GM19035 (cell line): ENCODE measurements at regions not wholly inside any gene's neighbourhood (a gene's known extent, or its start where the extent isn't known, plus 50 kb on each side); places are given as distances from the start of the nearest gene placed in this dataset.

ENCODE experiments used
- ATAC-seq: cut with Tn5 transposase; IDR thresholded peaks from one replicate; pipeline ENCODE4 v1.9.1; 2021; ENCODE audit not compliant: unreplicated experiment

- ATAC-seq = no peak
These were observed 532.5 kb downstream of the KLF12 start for GRCh38 chr13:73601708-73602107.

- no peak for ATAC-seq
These were observed 534.7 kb downstream of the KLF12 start for GRCh38 chr13:73599232-73600128.

GRCh38 chr13:73598020-73598712 is 536.0 kb downstream of the KLF12 start:
- ATAC-seq = no peak

- ATAC-seq = no peak
These were observed 537.6 kb downstream of the KLF5 start for GRCh38 chr13:73596382-73596781.

- no peak for ATAC-seq
These were observed 534.5 kb downstream of the KLF5 start for GRCh38 chr13:73593199-73593765.

- no peak for ATAC-seq
These were observed 533.1 kb downstream of the KLF5 start for GRCh38 chr13:73591861-73592260.

GRCh38 chr13:73590795-73591194 is 532.0 kb downstream of the KLF5 start:
- no peak for ATAC-seq

GRCh38 chr13:73585236-73585635 is 526.4 kb downstream of the KLF5 start:
- no peak for ATAC-seq

GRCh38 chr13:73583331-73583730 is 524.5 kb downstream of the KLF5 start:
- ATAC-seq = no peak

- no peak for ATAC-seq
These were observed 521.9 kb downstream of the KLF5 start for GRCh38 chr13:73580513-73581267.

- ATAC-seq = no peak
These were observed 520.9 kb downstream of the KLF5 start for GRCh38 chr13:73579574-73580274.

GRCh38 chr13:73578251-73578875 is 519.6 kb downstream of the KLF5 start:
- ATAC-seq = no peak

- ATAC-seq = no peak
These were observed 517.5 kb downstream of the KLF5 start for GRCh38 chr13:73576291-73576690.

- no peak for ATAC-seq
These were observed 514.0 kb downstream of the KLF5 start for GRCh38 chr13:73572824-73573223.

GRCh38 chr13:73571376-73571775 is 512.6 kb downstream of the KLF5 start:
- ATAC-seq = no peak

- ATAC-seq = no peak
These were observed 498.1 kb downstream of the KLF5 start for GRCh38 chr13:73556902-73557301.

- no peak for ATAC-seq
These were observed 497.3 kb downstream of the KLF5 start for GRCh38 chr13:73556128-73556527.

- ATAC-seq = no peak
These were observed 492.9 kb downstream of the KLF5 start for GRCh38 chr13:73551736-73552135.

GRCh38 chr13:73549717-73550116 is 490.9 kb downstream of the KLF5 start:
- ATAC-seq = no peak

- no peak for ATAC-seq
These were observed 489.6 kb downstream of the KLF5 start for GRCh38 chr13:73548449-73548848.
